ENCODE measurements at regions not wholly inside any gene's neighbourhood (a gene's known extent, or its start where the extent isn't known, plus 50 kb on each side); places are given as distances from the start of the nearest gene placed in this dataset.
"Not testable (repeated sequence)": the region's sequence is repeated elsewhere in the genome, so short reads cannot be mapped to it uniquely, and the experiment has no call there.

DNA sequence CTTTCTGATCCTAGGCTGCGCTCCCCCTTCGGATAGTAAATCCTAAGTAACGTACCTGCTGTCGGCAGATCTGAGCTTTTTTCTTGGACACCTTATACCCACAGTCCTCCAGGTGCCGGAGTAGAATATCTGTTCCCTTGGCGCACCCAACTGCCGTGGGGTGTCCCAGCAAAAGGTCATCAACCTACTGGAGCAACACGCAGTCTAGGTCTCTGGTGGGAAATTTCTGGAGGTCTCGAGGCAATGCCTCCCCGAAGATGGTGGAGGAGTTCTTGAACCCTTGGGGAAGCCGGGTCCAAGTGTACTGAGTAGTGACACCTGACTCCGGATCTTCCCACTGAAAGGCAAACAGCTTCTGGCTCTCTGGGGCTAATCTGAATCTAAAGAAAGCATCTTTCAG is 129.3 kb upstream of the CCZ1B start:
- TF ChIP-seq EZH2 (IDR thresholded peaks at IDR 0.05; ENCODE audit: low read length), result not testable (repeated sequence)
- TF ChIP-seq, protein P1, sequence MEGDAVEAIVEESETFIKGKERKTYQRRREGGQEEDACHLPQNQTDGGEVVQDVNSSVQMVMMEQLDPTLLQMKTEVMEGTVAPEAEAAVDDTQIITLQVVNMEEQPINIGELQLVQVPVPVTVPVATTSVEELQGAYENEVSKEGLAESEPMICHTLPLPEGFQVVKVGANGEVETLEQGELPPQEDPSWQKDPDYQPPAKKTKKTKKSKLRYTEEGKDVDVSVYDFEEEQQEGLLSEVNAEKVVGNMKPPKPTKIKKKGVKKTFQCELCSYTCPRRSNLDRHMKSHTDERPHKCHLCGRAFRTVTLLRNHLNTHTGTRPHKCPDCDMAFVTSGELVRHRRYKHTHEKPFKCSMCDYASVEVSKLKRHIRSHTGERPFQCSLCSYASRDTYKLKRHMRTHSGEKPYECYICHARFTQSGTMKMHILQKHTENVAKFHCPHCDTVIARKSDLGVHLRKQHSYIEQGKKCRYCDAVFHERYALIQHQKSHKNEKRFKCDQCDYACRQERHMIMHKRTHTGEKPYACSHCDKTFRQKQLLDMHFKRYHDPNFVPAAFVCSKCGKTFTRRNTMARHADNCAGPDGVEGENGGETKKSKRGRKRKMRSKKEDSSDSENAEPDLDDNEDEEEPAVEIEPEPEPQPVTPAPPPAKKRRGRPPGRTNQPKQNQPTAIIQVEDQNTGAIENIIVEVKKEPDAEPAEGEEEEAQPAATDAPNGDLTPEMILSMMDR (optimal IDR thresholded peaks at IDR 0.05 in 1 of 3, IDR thresholded peaks at IDR 0.05 in 1 of 3, conservative IDR thresholded peaks at IDR 0.05 in 1 of 3; ENCODE audit: extremely low read depth in 1 of 3, insufficient read depth in 2 of 3, low read length in 3 of 3), result not testable (repeated sequence)
